Naive thymus-derived CD4-positive, alpha-beta T cell (primary cell): ENCODE measurements at regions not wholly inside any gene's neighbourhood (a gene's known extent, or its start where the extent isn't known, plus 50 kb on each side); places are given as distances from the start of the nearest gene placed in this dataset.

ENCODE experiments used
- ATAC-seq: fragments of 150-1000 bp; cut with Tn5 transposase; 2 replicates; pipeline ENCODE4 v1.10.0; 2021; ENCODE audit warnings: mild to moderate bottlenecking, moderate library complexity
- CTCF ChIA-PET: fragments of 350-600 bp; sonication (Branson Sonifier 250); formaldehyde crosslinking; loops from one replicate; lab custom pipeline; 2021; ENCODE audit warnings: antibody characterized with exemption; lab: Charles Lee
- POLR2A ChIA-PET: fragments of 350-600 bp; sonication (Branson Sonifier 250); formaldehyde crosslinking; loops from one replicate; lab custom pipeline; 2021; ENCODE audit warnings: antibody characterized with exemption, inconsistent platforms; lab: Charles Lee
- DNase-seq, 9 donors: peaks; one replicate each; pipeline versions ENCODE4 v3.0.0 to v3.0.0-alpha.2; 2020 to 2022; ENCODE audit warnings: mixed read lengths in 1 of 9
- H3K27ac ChIP-seq: one replicate; pipeline ENCODE4 v1.7.0; 2013; ENCODE audit warnings: mild to moderate bottlenecking, low read depth, low read length, moderate library complexity
- H3K27me3 ChIP-seq, 2 donors: one replicate each; pipeline ENCODE4 v1.7.0; 2013; ENCODE audit warnings: low read length in 2 of 2, mild to moderate bottlenecking in 2 of 2, moderate library complexity in 2 of 2; ENCODE audit not compliant: control insufficient read depth in 2 of 2, insufficient read depth in 2 of 2
- H3K36me3 ChIP-seq, 3 experiments: 1 replicate in 2 of 3; 2 replicates in 1 of 3; pipeline ENCODE4 v1.7.0; 2013; ENCODE audit warnings: low read length in 3 of 3, mild to moderate bottlenecking in 3 of 3, moderate library complexity in 1 of 3; ENCODE audit not compliant: insufficient read depth in 3 of 3, control insufficient read depth in 2 of 3
- H3K4me1 ChIP-seq, 2 donors: one replicate each; pipeline ENCODE4 v1.7.0; 2013; ENCODE audit warnings: low read length in 2 of 2, mild to moderate bottlenecking in 2 of 2, moderate library complexity in 1 of 2; ENCODE audit not compliant: control insufficient read depth in 2 of 2, insufficient read depth in 2 of 2
- H3K4me3 ChIP-seq: 2 replicates; pipeline ENCODE4 v1.7.0; 2013; ENCODE audit warnings: mild to moderate bottlenecking, low read length
- H3K9me3 ChIP-seq, 3 experiments: 1 replicate in 2 of 3; 2 replicates in 1 of 3; pipeline ENCODE4 v1.7.0; 2013; ENCODE audit warnings: low read length in 3 of 3; ENCODE audit not compliant: control insufficient read depth in 2 of 3
- H3K27ac Mint-ChIP-seq, 9 donors: one replicate each; pipeline ENCODE4 v1.8.0; 2020 to 2022; ENCODE audit warnings: mixed read lengths in 9 of 9, mild to moderate bottlenecking in 8 of 9, moderate library complexity in 5 of 9, inconsistent platforms in 2 of 9
- H3K27me3 Mint-ChIP-seq, 5 donors: one replicate each; pipeline ENCODE4 v1.8.0; 2021 to 2022; ENCODE audit warnings: mixed read lengths in 5 of 5, mild to moderate bottlenecking in 1 of 5
- H3K36me3 Mint-ChIP-seq, 5 donors: one replicate each; pipeline ENCODE4 v1.8.0; 2020 to 2022; ENCODE audit warnings: mixed read lengths in 5 of 5, mild to moderate bottlenecking in 3 of 5, inconsistent platforms in 1 of 5
- H3K4me1 Mint-ChIP-seq, 7 donors: one replicate each; pipeline ENCODE4 v1.8.0; 2020 to 2022; ENCODE audit warnings: mixed read lengths in 7 of 7, mild to moderate bottlenecking in 3 of 7, inconsistent platforms in 1 of 7
- H3K4me3 Mint-ChIP-seq, 10 donors: one replicate each; pipeline ENCODE4 v1.8.0; 2020 to 2022; ENCODE audit warnings: mild to moderate bottlenecking in 10 of 10, mixed read lengths in 10 of 10, moderate library complexity in 6 of 10, inconsistent platforms in 2 of 10
- H3K9me3 Mint-ChIP-seq, 11 donors: one replicate each; pipeline ENCODE4 v1.8.0; 2020 to 2022; ENCODE audit warnings: mixed read lengths in 11 of 11, mild to moderate bottlenecking in 4 of 11, inconsistent platforms in 1 of 11, moderate library complexity in 1 of 11
- intact Hi-C, 2 donors: fragments of 100-400 bp; cut with micrococcal nuclease; formaldehyde crosslinking; loops; one replicate each; pipeline ENCODE4 v1.15.1; 2023

DNA sequence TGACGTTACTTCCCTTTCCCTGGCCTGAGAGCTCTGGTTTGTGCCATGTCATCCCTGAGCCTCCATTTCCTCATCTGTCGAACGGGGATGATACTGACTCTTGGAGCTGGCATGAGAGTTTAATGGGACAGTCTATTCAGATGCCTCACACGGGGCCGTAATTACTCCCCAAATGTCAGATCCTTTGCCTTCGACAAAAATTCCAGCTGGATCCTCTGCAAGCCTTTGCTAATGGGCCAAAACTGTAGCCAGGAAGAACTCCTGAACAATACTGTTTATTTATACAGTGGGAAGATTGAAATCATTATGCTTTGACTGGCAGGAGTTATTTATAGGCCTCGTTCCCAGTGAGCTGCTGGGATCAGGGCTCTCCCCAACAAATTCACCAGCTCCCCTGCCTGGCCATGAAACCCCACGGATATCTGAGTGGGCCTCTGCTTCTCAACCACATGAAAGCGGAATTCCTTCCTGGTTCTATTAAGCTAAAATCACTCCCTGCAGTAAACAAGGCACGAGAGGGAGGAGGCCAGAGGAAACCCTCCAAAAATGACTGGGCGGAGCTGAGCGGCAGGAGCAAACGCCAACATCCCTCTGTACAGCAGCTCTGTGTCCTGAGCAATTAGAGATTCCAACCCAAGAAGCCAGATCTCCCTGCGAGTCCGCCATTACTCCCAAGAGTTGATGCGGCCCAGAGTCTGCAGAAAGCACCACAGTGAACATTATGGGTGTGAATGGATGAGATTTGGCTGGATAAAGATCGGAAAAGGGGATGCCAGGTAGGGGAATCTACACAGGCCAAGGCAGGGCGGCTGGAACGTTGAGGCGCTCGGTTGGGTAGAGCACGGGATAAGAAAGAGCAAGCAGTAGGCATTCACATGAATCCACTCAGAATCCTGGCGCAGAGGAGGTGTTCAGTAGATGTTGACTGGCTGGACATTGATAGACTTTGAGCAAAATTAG lies 326.1 kb downstream of the BCL11B start:
- H3K27ac Mint-ChIP-seq = peak overlapping the region in 3 of 9 donors; percentile 8 to 45 (median 21)
- no peak overlapping the region for H3K4me3 ChIP-seq

GRCh38 chr14:98946940-98947339 lies 325.1 kb downstream of the BCL11B start:
- H3K27me3 Mint-ChIP-seq = peaks cover 0 to 4% (median 0%) of the 10 kb centered on the region in 5 donors
- H3K4me3 Mint-ChIP-seq = no peak overlapping the region
- Histone ChIP-seq H3K27ac (no peak overlapping the region), H3K27me3 (no peaks in the 10 kb centered on the region), H3K9me3 (no peaks in the 10 kb centered on the region), H3K4me1 (peaks cover 0 to 13% of the 10 kb centered on the region in 2 donors), H3K36me3 (no peaks in the 10 kb centered on the region), H3K4me3 (no peak overlapping the region)
- intact Hi-C loops = no loop called here
- ChIA-PET CTCF (no interaction called here), POLR2A (no interaction called here)
- H3K4me1 Mint-ChIP-seq = peaks cover 4 to 48% (median 35%) of the 10 kb centered on the region in 7 donors
- H3K27ac Mint-ChIP-seq = peak overlapping the region in 1 of 9 donors; percentile 32
- ATAC-seq (no peak), DNase-seq (no peak)
- H3K9me3 Mint-ChIP-seq = peaks cover 0 to 4% (median 0%) of the 10 kb centered on the region in 11 donors
- H3K36me3 Mint-ChIP-seq = no peaks in the 10 kb centered on the region

More for the DNA sequence above, 326.1 kb downstream of the BCL11B start:
- intact Hi-C loops = no loop called here
- H3K36me3 Mint-ChIP-seq = no peaks in the 10 kb centered on the region
- CTCF ChIA-PET = interaction anchor here (1.1 kb wide), 1 partner anchor 86 kb away, joined by 3 read pairs; no protein-coding TSS in a partner anchor
- ATAC-seq = no peak
- peaks cover 0 to 4% (median 0%) of the 10 kb centered on the region in 11 donors for H3K9me3 Mint-ChIP-seq
- H3K27me3 ChIP-seq = no peaks in the 10 kb centered on the region
- no peak overlapping the region for H3K4me3 Mint-ChIP-seq
- H3K4me1 ChIP-seq = peaks cover 0 to 14% of the 10 kb centered on the region in 2 donors
- H3K4me1 Mint-ChIP-seq = peaks cover 7 to 56% (median 40%) of the 10 kb centered on the region in 7 donors
- DNase-seq = no peak
- H3K27me3 Mint-ChIP-seq = peaks cover 0 to 4% (median 0%) of the 10 kb centered on the region in 5 donors
- POLR2A ChIA-PET = interaction anchor here (1.0 kb wide), 1 partner anchor 13 kb away, joined by 3 read pairs; no protein-coding TSS in a partner anchor
- H3K36me3 ChIP-seq = no peaks in the 10 kb centered on the region
- no peak overlapping the region for H3K27ac ChIP-seq
- H3K9me3 ChIP-seq = no peaks in the 10 kb centered on the region

DNA sequence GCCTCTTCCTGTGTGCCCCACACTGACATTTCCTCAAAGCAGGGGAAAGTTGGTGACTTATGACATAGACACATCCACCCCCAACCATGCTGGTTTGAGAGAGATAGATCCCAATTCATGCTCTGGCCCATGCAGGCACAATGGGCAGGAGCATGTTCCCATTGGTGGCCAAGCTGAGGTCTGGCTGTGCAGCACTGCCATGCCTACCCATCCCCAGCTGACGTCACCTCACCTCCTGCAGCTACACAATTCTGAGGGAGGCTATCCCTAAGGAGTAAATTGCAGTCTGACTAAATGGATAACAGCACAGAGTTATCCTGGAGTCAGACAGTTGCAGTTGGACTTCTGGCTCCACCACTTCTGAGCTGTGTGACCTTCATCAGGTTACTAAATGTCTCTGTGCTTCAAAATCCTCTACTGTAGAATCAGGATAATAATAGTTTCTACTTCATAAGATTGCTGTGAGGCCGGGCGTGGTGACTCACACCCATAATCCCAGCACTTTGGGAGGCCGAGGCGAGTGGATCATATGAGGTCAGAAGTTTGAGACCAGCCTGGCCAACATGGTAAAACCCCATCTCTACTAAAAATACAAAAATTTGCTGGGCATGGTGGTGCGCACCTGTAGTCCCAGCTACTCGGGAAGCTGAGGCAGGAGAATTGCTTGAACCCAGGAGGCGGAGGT lies 323.9 kb downstream of the BCL11B start:
- Histone ChIP-seq H3K4me1 (peaks cover 0 to 13% of the 10 kb centered on the region in 2 donors), H3K4me3 (no peak overlapping the region), H3K9me3 (no peaks in the 10 kb centered on the region), H3K27me3 (no peaks in the 10 kb centered on the region), H3K36me3 (no peaks in the 10 kb centered on the region), H3K27ac (no peak overlapping the region)
- ChIA-PET CTCF (interaction anchor here (0.6 kb wide), 1 partner anchor 285 kb away, joined by 4 read pairs; no protein-coding TSS in a partner anchor), POLR2A (no interaction called here)
- Mint-ChIP-seq H3K4me1 (peaks cover 6 to 39% (median 30%) of the 10 kb centered on the region in 7 donors), H3K36me3 (no peaks in the 10 kb centered on the region), H3K27ac (no peak overlapping the region), H3K9me3 (peaks cover 0 to 7% (median 0%) of the 10 kb centered on the region in 11 donors), H3K27me3 (peaks cover 0 to 4% (median 0%) of the 10 kb centered on the region in 5 donors), H3K4me3 (peak overlapping the region in 1 of 10 donors; percentile 41)
- intact Hi-C loops = no loop called here
- no peak for DNase-seq
- ATAC-seq = no peak

DNA sequence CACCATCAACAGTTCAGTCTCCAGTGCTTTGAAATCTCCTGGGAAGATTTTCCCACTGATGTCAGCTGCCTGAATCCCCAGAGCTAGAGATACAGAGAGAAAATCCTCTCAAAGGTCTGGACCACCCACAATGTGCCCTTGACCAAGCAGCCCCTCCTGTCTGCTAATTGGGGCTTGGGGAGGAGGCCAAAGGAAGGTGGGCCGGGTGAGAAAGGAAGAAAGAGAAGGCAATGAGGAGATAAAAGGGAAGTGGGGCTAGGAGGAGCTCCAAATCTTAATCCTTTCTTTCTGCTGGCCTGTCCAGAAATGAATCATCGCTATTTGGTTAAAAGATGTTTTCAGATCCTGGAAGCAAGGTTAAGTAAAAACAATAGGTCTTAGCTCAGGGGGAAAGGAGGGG lies 322.9 kb downstream of the BCL11B start:
- Histone ChIP-seq H3K4me3 (no peak overlapping the region), H3K27me3 (no peaks in the 10 kb centered on the region), H3K4me1 (peaks cover 0 to 13% of the 10 kb centered on the region in 2 donors), H3K27ac (no peak overlapping the region), H3K9me3 (no peaks in the 10 kb centered on the region), H3K36me3 (no peaks in the 10 kb centered on the region)
- intact Hi-C loops = no loop called here
- Mint-ChIP-seq H3K27ac (peak overlapping the region in 1 of 9 donors; percentile 32), H3K27me3 (peaks cover 0 to 4% (median 0%) of the 10 kb centered on the region in 5 donors), H3K9me3 (peaks cover 0 to 7% (median 0%) of the 10 kb centered on the region in 11 donors), H3K36me3 (no peaks in the 10 kb centered on the region), H3K4me3 (no peak overlapping the region), H3K4me1 (peaks cover 7 to 39% (median 26%) of the 10 kb centered on the region in 7 donors)
- no peak for ATAC-seq
- CTCF ChIA-PET = no interaction called here
- DNase-seq = no peak
- POLR2A ChIA-PET = interaction anchor here (0.6 to 1.0 kb wide), 3 partner anchors 12 to 73 kb away, joined by 3 to 5 read pairs (median 3); no protein-coding TSS in a partner anchor

DNA sequence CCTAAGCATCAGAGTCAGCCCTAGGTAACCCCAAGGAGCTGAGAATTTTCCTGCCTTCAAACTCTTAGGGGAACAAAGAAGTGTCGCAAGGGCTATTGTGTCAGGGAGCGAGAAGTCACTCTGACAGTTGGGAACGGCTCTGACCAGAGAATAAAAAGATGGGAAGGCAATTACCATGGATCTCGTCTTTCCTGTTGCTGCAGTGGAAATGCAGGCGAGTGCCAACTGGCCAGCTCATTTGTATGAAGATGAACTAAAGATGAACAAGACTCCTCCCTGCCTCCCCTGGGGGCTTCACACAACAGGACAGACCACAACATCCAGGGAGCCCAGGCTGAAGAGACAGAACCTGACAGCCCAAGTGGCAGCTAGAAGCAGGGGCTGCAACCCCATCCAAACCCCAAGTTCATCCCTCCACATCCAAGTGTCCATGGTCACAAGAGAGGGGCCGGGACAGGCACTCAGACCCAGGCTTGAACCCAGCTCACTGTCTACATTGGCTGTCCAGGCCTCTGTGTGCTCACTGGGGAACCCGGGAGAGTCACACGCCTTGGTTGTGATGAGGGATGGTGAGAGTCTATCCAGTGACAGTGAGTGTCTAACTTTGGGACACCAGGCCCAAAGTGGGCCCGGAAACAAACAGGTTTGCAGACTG lies 322.4 kb downstream of the BCL11B start:
- POLR2A ChIA-PET = interaction anchor here (0.6 to 1.0 kb wide), 3 partner anchors 12 to 72 kb away, joined by 3 to 5 read pairs (median 3); no protein-coding TSS in a partner anchor
- Mint-ChIP-seq H3K36me3 (no peaks in the 10 kb centered on the region), H3K4me3 (no peak overlapping the region), H3K27ac (peak overlapping the region in 2 of 9 donors; percentile 32 to 41), H3K27me3 (peaks cover 0 to 4% (median 0%) of the 10 kb centered on the region in 5 donors), H3K4me1 (peaks cover 7 to 39% (median 26%) of the 10 kb centered on the region in 7 donors), H3K9me3 (peaks cover 0 to 6% (median 0%) of the 10 kb centered on the region in 11 donors)
- intact Hi-C loops = no loop called here
- CTCF ChIA-PET = interaction anchor here (0.7 kb wide), 1 partner anchor 809 kb away, joined by 3 read pairs; no protein-coding TSS in a partner anchor
- Histone ChIP-seq H3K27me3 (no peaks in the 10 kb centered on the region), H3K9me3 (no peaks in the 10 kb centered on the region), H3K4me3 (no peak overlapping the region), H3K4me1 (peaks cover 0 to 13% of the 10 kb centered on the region in 2 donors), H3K27ac (no peak overlapping the region), H3K36me3 (no peaks in the 10 kb centered on the region)
- no peak for DNase-seq
- no peak for ATAC-seq
